NT2/D1 (cell line): ENCODE measurements at regions not wholly inside any gene's neighbourhood (a gene's known extent, or its start where the extent isn't known, plus 50 kb on each side); places are given as distances from the start of the nearest gene placed in this dataset.

Source experiments
- SUZ12 ChIP-seq: IDR thresholded peaks from 2 replicates; pipeline ENCODE4 v1.6.1; 2011; ENCODE audit not compliant: insufficient read length, insufficient read depth; ENCODE audit errors: extremely low read depth
- YY1 ChIP-seq: IDR thresholded peaks from 2 replicates; pipeline ENCODE4 v1.6.1; 2011; ENCODE audit not compliant: insufficient read length, insufficient read depth
- ZNF274 ChIP-seq: IDR thresholded peaks from 2 replicates; pipeline ENCODE4 v1.6.1; 2011; ENCODE audit warnings: mild to moderate bottlenecking, low read depth, low read length

- TF ChIP-seq YY1 (no peak), ZNF274 (no peak), SUZ12 (no peak)
Observed at GRCh38 chr1:5686925-5687706, 305.1 kb downstream of the NPHP4 start.
